ENCODE measurements at regions not wholly inside any gene's neighbourhood (a gene's known extent, or its start where the extent isn't known, plus 50 kb on each side); places are given as distances from the start of the nearest gene placed in this dataset.

- TF ChIP-seq, protein P1, sequence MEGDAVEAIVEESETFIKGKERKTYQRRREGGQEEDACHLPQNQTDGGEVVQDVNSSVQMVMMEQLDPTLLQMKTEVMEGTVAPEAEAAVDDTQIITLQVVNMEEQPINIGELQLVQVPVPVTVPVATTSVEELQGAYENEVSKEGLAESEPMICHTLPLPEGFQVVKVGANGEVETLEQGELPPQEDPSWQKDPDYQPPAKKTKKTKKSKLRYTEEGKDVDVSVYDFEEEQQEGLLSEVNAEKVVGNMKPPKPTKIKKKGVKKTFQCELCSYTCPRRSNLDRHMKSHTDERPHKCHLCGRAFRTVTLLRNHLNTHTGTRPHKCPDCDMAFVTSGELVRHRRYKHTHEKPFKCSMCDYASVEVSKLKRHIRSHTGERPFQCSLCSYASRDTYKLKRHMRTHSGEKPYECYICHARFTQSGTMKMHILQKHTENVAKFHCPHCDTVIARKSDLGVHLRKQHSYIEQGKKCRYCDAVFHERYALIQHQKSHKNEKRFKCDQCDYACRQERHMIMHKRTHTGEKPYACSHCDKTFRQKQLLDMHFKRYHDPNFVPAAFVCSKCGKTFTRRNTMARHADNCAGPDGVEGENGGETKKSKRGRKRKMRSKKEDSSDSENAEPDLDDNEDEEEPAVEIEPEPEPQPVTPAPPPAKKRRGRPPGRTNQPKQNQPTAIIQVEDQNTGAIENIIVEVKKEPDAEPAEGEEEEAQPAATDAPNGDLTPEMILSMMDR (IDR thresholded peaks at IDR 0.05): no peak
- TF ChIP-seq POLR2AphosphoS5 (IDR thresholded peaks at IDR 0.05; ENCODE audit: low read depth, low read length): no peak
- no peak for TF ChIP-seq REST (IDR thresholded peaks at IDR 0.05; ENCODE audit: insufficient read depth in 1 of 2, low read depth in 2 of 2, low read length in 1 of 2)
Measured at GRCh38 chr11:43010042-43010441, 301.8 kb upstream of the API5 start.

Data from Panc1 (cell line).